NCI-H748 treated with DMSO at 0.1 percent for 48 hours (cell line): ENCODE measurements at regions not wholly inside any gene's neighbourhood (a gene's known extent, or its start where the extent isn't known, plus 50 kb on each side); places are given as distances from the start of the nearest gene placed in this dataset.

Experiments used
- DNase-seq: peaks from one replicate; lab custom pipeline; 2025; lab: John Stamatoyannopoulos, UW

GRCh38 chr5:164027738-164028137 lies 522.3 kb downstream of the MAT2B start:
- no peak for DNase-seq

GRCh38 chr5:164038128-164038783 lies 532.8 kb downstream of the MAT2B start:
- DNase-seq = no peak

DNA sequence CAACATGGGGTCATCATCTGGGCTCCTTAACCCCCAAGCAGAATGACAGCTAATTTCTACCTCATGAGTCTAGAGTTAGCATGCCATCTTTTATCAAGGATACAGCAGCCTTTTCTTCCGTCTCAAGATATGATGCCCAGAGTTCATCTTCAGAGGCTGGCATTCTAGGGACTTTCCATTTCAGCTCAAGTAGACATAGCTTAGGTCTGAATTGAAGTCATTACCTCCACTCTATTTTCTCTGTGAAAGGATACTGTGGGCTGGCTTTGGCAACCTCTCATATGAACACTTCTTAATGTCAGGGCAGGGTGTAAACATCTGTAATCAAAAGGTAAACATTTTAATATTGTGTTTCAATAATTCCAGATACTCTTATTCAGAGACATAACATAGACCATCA lies 535.7 kb downstream of the MAT2B start:
- DNase-seq = no peak

DNA sequence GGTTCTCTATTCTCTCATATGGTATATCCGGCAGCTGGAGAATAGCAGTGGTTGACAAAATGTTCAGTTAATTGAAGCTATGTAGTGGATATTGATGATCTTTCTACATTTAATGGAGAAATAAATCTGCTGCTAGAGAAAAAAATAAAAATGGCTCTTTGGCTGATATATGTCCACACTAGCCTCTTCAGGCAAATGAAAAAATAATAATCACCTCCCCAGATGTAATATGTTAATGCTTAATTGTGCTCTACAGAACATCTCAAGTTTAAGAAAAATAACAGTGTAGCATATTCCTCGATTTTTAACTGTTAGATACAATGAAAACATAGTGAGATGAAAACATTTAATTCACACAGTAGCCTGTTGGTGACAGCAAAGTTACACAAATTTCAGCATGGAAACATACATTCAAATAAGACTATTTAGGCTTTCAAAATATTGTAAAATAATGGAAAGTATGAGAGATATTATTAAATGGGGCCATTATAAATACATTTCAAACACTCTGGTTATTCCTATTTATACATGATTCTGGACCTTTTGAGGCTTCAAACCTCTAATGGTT lies 543.0 kb downstream of the MAT2B start:
- DNase-seq = peak; percentile 13

- DNase-seq = no peak
Measured at GRCh38 chr5:164051745-164052144, 546.3 kb downstream of the MAT2B start.

DNA sequence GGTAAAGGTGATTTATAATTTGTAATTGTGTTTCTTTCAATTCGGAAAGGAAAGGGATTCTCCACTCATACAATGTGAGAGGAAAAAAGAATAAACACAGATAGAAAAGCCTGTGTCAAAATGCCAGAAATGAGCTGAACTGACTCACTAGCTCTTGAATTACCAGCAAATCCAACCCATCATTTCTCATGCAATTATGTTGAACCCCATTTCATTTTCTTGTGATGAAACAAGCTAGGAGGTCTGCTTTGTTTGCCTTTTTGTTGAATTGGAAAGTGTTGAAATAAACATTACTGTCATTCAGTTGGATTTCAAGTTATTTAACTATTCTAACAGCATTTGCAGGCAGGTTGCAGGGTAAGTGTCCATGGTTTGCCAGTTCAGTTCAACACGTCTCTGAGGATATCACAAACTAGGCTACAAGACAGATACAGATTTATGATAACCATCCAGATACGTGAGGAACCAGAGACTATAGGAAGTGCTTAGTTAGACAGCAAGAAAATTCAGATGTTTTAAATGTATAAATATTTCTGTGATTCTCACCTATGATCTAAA lies 547.2 kb downstream of the MAT2B start:
- DNase-seq = no peak

DNA sequence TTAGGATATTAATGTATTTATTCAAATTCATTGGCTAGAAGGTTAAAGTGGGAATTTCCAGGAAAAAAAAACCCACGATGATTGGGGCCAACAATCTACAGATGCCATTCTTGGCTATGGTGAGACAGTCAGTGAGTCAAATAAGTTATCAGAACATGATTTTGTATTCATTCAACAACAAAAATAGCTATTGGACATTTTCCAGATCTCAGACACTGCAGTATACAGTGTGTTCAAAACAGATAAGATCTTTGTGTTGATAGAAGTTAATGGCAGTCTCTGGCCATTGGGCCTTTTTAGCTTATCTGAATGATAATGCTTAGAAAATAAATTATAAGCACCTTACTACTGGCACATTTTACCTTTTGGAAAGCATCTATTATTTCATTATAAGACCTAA lies 547.7 kb downstream of the MAT2B start:
- no peak for DNase-seq

DNA sequence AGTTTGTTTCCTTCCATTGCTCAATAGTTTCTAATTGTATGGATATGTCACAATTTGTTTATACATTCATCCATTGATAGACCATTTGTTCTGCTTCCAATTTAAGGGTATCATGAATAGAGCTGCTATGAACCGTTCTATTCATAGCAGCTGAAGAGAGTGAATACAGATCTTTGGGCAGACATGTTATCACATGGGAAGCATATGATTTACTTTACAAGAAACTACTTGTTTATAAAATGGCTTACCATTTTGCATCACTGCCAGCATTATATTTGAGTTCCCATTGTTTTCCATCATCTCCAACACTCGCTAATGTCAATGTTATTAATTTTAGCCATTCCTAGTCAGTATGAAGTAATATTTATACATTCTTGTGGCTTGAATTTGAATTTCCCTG lies 549.0 kb downstream of the MAT2B start:
- DNase-seq = no peak

DNA sequence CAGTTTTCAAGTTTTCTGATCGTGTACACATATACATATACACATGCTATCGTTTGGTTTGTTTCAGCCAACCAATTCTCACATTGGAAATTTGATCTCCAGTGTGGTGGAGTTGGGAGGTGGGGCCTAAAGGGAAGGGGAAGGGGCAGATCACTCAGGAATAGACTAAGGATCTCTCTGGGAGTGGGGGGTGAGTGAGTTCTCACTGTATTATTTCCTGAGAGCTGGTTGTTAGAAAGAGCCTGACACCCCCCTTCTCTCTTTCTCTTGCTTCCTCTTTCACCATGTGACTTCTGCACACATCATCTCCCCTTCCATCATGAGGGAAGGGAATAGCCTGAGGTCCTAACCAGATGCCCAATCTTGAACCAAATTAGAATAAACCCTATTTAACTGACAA lies 551.7 kb downstream of the MAT2B start:
- no peak for DNase-seq

DNA sequence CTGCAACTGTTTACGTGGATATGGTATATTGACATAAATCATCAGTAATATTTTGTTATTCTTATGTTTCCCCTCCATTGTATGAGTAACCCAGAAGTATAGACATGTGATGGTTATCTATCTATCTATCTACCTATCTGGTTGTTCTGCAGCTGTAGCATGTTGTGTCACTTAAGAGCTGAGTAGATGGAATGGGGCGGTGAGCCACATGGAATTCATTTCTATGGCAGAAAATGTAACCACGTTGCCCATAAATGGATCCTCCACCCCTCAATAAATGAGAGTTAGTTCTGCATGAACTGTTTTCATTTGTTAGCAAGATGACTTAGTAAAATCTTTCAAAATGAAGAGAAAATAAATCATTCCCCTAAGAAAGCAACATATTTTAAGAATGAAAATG lies 553.2 kb downstream of the MAT2B start:
- DNase-seq = no peak

DNA sequence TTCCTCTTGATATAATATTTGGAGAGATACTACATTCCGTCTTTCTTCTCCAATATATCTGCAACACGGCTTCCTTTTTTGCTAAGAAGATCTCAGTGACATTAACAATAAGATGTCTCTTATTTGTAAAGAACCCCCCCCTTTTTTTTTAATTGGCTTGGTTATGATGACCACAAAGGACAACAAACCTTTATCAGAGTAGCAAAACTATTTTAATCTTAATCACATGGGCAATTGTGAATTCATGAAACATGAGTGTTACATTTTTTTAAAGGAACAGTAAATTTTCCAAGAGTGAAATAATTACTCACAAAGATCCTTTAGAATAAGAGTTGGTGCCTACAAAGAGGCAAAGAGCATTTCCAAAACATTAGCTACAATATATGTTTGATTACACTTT lies 554.1 kb downstream of the MAT2B start:
- DNase-seq = no peak

DNA sequence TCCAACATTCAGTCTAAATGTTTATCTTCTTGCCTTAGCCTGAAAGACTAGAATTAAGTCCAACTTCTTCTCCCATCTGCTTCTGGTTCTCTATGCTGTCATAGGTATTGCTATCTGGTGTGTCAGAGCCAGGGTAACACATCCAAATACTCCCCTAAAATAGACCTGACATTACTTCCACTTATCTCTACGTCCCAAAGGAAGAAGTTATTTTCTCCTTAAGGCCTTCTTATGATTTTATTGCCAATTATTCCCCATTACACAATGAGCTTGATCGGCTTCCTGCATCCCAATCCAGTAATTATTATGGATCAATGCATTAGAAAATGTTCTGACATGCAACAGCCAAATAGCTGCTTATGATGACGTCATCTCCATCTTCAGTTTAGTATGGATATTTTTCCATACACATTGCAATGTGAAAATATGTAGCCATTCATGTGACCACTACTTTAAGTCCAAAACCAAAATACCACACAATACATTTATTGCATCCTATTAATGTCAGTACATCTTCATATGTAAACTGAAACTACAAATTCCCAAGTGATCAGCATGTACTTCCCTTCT lies 555.5 kb downstream of the MAT2B start:
- DNase-seq = no peak

GRCh38 chr5:164062304-164062703 lies 556.9 kb downstream of the MAT2B start:
- DNase-seq = no peak

DNA sequence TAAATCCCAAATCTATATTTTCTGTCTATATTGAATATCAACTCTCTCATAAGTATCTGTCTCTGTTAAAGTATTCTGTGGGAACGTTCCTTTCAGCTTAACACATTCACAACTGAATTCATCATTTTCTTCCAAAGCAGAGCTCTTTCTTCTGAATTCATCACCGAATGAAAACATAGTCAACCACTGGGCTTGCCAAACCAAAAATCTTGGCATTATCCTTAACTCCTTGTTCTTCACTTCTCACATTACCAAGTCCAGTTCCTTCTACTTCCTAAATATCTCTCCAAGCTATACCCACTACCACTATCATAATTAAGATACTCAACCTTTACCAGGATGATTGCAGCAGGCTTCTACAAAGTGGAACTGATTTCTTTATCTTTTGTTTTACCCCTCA lies 559.8 kb downstream of the MAT2B start:
- DNase-seq = no peak

DNA sequence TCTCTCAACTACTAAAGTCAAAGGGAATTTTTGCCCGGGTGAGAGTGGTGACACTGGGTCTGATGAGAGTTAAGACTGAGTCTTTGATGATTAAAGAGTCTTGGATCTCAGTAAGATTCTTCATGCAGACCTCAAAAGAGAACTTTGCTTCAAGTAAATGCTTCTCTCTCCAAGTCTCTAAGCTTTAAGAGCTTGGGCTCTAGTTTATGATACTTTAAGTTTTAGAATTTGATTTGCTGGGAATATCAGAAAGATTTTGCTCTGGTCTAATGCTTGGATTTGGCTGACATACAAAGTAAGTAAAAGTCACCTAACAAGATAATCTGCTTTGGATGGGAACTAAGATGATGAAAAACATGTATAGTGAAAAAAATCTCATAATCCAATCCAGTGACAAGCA lies 566.3 kb downstream of the MAT2B start:
- no peak for DNase-seq

- DNase-seq = no peak
Measured at GRCh38 chr5:164073081-164073480, 567.7 kb downstream of the MAT2B start.

- DNase-seq = no peak
Measured at GRCh38 chr5:164076556-164076955, 571.1 kb downstream of the MAT2B start.

- DNase-seq = peak; percentile 18
Measured at GRCh38 chr5:164090358-164090757, 584.9 kb downstream of the MAT2B start.

DNA sequence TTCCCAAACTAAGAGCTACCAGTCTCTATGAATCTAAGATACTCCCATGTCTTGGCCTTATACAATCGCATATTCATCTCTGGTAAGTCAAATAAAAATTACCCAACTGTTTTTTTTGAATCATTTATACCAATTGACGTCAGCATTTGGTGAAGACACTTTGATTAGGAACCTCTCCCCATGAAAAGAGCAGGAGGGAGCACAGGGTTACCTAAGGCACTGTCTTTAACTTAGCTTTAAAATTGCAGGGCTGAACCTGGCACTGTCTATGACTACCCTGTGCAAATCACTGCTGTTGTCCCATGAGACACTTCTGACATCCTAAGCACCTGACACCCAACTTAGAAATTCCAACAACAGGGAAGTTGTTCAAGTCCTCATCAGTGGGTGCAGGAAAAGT lies 586.4 kb downstream of the MAT2B start:
- no peak for DNase-seq

- no peak for DNase-seq
Measured at GRCh38 chr5:164094291-164094690, 588.9 kb downstream of the MAT2B start.

GRCh38 chr5:164097749-164098148 lies 592.3 kb downstream of the MAT2B start:
- DNase-seq = no peak

GRCh38 chr5:164098531-164098930 lies 593.1 kb downstream of the MAT2B start:
- DNase-seq = no peak

- DNase-seq = no peak
Measured at GRCh38 chr5:164098979-164099378, 593.6 kb downstream of the MAT2B start.

DNA sequence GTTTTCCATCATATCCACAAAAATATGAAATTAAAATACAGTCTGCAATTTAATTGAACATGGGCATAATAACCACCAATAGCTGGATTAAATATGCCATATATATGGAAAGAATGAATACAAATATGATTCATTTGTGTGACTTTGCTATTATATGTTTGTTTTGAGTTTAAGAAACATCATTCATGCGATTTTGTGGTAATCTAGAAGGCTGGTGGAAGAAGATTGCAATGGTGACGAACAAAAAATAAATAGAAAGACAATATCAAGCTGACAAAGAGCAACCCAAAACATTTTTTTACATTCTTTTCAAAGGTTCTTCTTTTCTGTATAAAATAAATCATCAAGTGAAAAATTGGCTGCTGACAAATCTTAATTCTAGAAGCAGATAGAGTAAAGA lies 610.0 kb downstream of the MAT2B start:
- DNase-seq = no peak
